HG02642 (cell line): ENCODE measurements at regions not wholly inside any gene's neighbourhood (a gene's known extent, or its start where the extent isn't known, plus 50 kb on each side); places are given as distances from the start of the nearest gene placed in this dataset.
"Not testable (repeated sequence)": the region's sequence is repeated elsewhere in the genome, so short reads cannot be mapped to it uniquely, and the experiment has no call there.

Experiments
- ATAC-seq: cut with Tn5 transposase; IDR thresholded peaks from one replicate; pipeline ENCODE4 v1.9.1; 2021; ENCODE audit warnings: mild to moderate bottlenecking; ENCODE audit not compliant: unreplicated experiment, poor library complexity

DNA sequence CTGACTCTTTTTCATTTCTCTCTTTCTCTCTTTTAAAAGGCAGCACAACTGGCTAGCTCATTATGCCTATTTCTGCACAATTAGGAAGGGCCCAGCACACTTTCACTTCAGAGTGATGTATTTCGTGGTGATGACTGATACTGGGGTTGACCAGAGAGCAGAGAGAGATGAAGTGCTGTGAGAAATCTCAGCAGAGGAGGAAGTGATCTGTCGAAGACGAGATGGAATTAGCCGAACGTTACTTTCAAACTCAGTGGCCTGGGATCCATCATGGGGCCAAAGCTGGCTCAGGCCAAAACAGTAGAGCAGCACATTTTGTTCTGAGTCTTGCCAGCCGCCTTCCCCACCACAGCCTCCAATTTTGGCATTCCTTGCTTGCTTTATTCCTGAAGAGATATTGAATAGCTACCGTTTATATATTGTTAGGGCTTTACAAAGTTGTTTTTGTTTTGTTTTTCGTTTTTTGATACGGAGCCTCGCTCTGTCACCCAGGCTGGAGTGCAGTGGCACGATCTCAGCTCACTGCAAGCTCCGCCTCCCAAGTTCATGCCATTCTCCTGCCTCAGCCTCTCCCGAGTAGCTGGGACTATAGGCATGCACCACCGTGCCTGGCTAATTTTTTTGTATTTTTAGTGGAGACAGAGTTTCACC, 213.2 kb upstream of the ECI2 start:
- ATAC-seq = no peak

GRCh38 chr6:4347877-4348276, 212.5 kb upstream of the ECI2 start:
- ATAC-seq = no peak

DNA sequence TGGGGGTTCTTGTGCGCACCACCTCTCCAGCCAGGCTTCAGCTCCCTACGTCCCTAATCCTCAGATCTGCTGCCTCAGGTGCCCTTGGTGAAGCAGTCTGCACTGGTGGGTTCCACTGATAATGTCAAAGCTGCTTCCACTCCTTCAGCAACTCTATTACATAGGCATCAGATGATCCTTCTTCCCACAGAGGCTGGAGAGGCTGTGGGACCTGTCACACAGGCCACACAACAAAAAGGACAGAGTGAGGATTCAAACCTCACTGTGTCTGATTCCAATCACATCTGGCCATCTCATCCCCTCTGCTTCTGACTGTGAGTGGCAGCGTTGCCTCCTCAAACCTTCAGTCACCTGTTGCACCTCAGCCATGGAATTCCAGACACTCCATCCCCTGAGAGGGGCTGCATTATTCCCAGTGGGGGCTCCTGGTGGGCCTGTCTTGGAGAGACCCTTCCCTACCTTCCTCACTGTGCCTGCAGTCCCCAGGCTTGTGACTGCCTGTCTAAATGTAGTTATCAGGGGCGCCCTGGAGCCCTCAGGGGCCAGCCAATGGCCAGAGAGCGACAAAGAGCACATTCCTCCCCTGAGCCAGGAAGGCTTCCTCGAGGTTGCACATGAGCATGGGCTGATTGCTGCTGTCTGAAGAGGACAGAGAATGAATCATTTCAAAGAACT, 211.4 kb upstream of the ECI2 start:
- ATAC-seq = no peak

DNA sequence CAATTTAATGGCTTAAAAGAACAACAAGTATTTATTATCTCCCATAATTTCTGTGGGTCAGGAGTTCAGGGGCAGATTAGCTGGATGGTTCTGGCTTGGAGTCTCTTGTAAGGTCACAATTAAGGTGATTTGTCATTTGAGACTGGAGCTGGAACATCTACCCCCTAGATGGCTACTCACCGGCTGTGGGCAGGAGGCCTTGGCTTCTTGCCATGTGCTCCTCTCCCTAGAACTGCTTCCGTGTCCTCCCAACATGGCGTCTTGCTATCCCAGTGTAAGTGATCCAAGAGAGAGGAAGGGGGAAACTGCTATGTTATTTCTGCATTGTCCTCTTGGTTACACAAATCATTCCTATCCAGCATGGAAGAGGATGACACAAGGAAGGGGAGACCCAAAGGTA, 210.2 kb upstream of the ECI2 start:
- no peak for ATAC-seq

DNA sequence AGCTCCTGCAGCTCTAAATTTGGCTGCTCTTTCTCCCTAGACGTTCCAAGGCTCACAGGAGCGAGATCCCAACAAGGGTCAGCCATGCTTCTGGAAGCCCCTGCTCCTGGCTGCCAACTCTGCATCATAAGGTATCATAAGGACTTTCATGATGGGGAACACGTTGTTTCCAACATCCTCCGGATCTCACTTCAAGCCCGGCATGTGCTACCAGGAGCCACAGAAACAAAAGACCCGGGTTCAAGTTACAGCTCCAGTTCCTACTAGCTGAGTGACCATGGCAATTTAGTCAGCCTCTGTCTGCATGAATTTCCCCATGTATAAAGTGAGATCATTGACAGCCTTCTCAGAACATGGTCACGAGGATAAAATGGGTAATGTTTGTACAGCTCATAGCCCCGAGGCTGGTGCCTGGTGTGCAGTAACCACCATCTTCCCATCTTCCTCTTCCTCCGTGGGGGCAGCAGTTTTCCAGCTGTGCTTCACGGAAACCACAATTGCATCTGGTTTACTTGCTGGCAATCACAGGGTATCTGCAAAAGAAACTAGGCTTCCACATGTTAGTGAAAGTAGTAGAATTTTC, 209.0 kb upstream of the ECI2 start:
- ATAC-seq = no peak

DNA sequence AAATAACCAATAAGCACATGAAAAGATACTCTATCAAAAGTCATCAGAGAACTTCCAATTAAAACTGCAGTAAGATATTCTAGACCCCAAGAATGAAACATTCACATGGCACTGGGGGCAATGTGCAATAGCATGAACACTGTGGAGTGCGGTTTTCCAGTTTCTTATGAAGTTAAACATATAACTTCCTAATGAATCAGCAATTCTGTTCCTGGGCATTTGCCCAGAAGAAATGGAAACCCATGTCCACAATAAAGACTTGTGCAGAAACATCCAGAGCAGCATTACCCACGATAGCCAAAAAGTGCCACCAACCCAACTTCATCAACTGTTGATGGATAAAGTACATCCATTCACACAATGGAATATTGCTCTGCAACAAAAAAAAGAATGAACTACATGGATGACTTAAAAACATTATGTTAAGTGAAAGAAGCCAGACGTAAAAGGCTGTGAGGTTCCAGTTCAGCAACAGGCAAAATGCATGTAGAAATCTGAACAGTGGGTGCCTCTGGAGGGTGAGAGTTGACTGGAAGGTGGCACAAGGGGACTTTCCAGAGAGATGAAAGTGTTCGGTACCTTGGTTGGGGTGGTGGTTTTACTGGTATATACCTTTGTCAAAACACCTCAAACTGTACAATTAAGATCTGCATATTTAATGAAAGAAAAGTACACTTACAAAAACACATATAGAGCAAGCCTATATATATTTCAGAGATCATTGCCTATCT, 207.2 kb upstream of the ECI2 start:
- ATAC-seq = no peak

GRCh38 chr6:4341078-4341797, 205.9 kb upstream of the ECI2 start:
- ATAC-seq = no peak

DNA sequence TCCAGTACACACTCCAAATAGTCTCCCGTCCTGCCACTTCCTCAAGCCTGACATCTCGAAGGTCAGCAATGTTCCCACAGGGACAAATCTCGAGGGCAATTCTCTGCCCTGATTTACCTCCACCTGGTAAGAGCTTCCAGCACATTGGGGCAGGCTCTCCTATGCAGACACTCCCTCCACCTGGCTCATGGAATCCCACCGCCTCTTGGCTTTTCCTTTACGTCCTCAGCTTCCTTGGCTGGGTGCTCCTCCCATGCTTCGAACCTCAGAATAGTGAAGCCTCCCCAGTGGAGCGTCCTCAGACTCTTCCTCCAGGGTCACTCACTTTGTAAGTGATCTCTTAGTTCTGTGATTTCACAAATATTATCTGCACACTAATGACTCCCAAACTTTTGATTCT, 205.2 kb upstream of the ECI2 start:
- no peak for ATAC-seq

GRCh38 chr6:4338884-4339283, 203.5 kb upstream of the ECI2 start:
- ATAC-seq = no peak

GRCh38 chr6:4336778-4337442, 201.5 kb upstream of the ECI2 start:
- no peak for ATAC-seq

DNA sequence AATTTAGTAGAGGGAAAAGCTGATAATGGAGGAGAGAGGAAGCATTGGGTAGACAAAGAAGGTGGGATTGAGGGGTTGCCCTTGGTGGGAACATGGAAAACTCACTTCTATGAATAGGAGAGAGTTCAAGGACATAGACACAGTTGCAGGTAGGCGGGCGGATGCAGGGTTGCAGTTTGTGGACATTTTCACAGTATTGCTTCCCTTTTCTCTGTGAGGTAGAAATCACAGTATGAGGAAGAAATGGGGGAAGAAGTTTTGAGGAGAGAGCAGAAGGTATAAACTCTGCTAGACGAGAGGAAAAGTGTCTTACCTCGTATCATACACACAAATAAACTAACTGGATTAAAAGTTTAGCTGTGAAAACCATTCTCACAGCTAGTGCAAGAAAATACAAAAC, 200.7 kb upstream of the ECI2 start:
- ATAC-seq = no peak

- ATAC-seq = not testable (repeated sequence)
Observed at GRCh38 chr6:4334158-4334740, 198.9 kb upstream of the ECI2 start.

- no peak for ATAC-seq
Observed at GRCh38 chr6:4327841-4328240, 192.5 kb upstream of the ECI2 start.

DNA sequence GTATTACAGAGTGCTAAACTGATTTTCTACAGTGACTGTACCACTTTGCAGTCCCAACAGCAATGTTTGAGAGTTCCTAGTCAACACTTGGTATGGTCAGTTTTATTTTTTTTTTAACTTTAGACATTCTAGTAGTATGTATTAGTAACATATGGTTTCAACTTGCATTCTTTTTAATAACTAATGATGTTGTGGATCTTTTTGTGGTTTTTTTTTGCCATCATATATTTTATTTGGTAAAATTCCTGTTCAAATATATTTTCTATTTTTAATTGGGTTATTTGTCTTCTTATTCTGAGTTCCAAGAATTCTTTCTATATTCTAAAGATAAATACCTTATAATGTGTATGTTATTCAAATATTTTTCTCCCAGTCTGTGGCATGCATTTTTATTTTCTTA, 189.4 kb upstream of the ECI2 start:
- no peak for ATAC-seq

GRCh38 chr6:4323322-4323721, 187.9 kb upstream of the ECI2 start:
- ATAC-seq = no peak

GRCh38 chr6:4322846-4323309, 187.5 kb upstream of the ECI2 start:
- no peak for ATAC-seq

GRCh38 chr6:4322134-4322845, 186.9 kb upstream of the ECI2 start:
- no peak for ATAC-seq

GRCh38 chr6:4320860-4321259, 185.5 kb upstream of the ECI2 start:
- no peak for ATAC-seq
